Tongue (tissue), 1 donor: ENCODE measurements at regions not wholly inside any gene's neighbourhood (a gene's known extent, or its start where the extent isn't known, plus 50 kb on each side); places are given as distances from the start of the nearest gene placed in this dataset.

Experiments used
- DNase-seq: peaks from one replicate; pipeline ENCODE4 v3.0.0-alpha.2; 2015

DNA sequence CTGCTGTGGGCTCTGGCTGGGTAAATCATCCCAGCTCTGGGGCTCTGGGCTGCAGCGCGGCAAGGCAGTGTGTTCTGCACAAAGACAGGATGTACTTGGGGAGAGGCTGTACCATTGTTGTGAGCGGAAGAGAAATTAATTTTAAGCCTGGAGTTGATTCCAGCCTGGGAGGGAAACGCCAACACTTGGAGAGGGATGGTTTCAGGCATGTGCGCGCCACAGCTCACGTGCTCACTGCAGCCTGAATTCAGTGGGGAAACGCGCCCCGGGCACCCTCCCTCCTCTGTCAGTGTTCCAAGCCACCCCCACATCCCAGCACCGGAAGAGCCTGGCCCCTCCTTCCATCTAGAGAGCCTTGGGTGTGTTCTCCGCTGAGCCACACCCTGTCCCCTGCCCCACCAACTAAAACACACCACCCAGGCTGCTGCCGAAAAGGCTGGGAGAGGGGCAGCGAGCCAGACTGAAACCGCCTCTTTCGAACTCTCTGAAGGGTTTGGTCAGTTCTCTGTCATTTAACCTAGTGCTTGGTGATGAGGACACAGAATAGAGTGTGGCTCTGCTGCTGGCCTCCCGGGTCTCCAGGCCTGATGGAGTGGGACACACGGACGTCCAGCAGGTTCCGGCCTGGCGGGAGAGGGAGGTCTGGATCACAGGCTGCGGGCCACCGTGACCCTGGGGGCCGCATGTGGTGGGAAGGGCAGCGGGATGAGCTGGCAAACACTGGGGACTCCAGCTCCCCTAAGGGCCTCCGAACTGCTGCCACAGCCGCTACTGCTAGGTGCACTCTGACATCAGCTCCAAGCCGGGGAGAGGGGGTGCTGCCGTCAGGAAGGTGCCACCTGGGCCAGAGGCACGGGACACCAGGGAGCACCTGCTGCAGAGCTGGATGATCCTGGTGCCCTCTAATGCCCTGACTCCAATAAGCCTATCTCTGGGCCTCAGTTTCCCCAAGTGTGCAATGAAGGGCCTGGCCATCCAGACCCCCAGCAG is 230.8 kb downstream of the CTTN start:
- peak; percentile 79 for DNase-seq

DNA sequence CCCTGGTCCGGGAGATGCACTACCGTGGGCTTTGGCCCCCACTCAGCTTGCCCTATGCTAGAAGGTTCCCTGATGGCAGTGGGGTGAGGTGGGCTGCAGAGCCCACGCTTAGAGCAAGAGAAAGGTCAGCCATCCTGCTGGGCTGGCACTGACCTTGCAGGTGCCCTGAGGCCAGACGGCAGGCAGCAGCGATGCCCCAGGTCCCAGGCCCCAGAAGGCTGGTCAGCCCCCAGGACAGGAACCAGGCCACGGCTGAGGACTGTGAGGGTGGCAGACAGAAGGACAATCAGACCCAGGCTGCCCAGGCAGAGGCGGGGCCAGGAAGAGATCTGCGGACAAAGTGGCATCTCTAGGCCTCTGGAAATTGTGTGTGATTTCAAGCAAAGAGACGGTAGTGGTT is 231.7 kb downstream of the CTTN start:
- DNase-seq: no peak

DNA sequence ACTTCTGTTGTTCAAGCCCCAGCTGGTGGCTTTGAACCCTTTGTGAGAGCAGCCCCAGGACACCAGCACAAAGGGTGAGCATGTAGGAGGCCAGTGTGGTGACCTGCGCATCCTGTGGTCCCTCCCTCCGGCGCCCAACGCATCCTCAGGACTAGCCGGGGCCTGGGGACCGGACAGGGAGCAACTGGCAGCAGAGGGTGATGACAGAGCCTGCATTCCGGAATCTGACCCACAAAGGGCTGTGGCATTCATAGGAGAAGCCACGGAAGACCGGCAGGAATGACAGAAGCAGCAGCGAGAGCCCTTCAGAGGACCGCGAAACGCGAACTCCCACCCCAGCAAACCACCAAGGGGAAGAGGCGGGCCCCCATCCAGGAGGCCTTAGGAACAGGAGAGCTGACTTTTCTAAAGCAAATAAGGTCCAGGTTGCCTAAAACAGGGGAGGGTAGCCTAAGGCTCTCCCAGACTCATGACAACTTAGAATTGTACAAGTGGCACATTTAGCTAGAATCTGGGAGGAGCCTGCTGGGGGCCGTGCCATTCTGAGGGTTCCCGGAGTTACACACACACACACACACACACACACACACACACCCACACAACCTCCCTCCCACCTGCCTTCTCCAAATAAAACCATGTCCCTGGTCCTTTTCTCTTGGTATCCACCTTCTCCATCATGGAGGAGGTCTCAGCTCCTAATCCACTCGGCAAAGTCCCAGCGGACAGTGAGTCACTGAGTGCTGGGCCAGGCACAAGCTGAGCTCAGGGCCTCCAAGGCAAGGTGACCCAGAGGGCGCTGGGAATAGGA is 232.7 kb downstream of the CTTN start:
- no peak for DNase-seq

DNA sequence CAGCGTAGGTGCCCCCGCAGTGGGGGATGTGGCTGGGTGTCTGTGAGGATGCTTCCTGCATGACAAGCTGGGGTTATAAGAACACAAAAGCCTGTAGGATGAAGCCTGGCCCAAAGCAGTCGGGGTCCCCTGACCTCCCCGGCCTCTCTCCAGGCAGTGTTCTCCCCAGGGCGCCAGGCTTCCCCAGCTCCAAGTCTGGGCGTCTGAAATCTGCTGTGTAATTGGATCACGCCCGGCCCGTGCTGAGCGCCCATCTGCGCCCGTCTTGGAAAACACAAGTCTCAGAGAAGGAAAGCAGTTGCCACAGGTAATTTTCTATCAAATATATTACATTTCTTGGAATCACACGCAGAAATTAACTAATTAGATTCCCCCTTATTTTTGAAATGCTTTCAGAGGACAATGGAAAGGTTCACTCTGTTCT is 233.3 kb downstream of the CTTN start:
- no peak for DNase-seq

DNA sequence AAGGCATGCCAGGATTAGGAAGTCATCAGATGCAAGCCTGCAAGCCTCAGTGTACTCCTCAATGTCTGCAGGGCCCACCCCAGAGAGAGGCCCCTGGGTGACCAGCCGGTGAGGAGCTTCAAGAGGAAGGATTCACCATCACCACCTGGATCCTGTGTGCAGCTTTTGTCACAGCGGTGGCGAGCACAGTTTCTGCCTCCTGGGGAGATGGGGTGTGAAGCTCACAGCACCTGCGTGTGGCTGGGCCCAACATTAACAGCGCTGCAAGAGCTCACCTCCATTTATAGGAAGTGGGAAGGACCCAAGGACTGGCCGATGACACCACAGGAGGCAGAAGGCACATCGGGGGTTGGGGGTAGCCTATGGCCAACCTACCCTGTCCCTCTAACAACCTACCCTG is 235.3 kb downstream of the CTTN start:
- DNase-seq: no peak

DNA sequence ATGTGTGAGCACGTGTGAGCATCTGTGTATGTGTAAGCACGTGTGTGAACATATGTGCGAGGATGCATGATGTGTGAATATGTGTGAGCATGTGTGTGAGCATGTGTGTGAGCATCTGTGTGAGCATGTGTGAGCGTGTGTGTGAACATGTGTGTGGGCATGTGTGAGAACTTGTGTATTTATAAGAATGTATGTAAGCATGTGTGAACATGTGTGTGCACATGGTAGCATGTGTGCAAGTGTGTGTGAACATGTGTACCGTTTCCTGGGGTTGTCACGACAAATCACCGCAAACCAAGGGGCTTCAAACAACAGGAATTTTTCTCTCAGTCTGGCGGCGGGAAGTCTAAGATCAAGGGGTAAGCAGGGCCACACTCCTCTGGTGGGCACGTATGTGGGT is 238.3 kb downstream of the CTTN start:
- no peak for DNase-seq

DNA sequence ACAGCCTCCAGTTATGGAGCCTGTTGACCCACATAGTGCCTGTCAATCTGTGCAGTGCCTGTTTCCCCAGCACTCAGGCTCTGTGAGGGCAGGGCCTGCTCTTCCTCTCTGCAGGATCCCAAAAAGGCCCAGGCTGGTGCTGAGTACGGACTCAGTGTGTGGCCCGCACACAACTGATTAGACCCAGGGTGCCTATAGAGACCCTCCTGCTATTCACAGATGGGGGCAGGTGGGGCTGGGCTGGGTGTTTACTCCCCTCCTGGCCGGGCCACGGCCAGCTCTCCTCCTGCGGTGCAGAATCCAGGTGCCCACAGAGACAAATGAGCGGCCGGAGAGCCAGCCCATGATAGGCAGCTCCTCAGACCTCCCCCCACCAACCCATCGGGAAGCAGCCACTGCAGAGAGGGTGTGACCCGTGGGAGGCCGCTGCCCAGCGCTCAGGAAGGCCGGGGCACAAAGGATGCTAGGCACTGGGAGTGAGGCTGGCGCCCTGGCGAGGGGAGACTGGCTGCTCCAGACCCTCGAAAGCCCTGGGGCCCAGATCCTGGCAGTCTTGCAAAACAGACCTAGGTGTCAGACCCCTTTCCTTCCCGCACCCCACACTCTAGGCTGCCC is 239.0 kb downstream of the CTTN start:
- no peak for DNase-seq

DNA sequence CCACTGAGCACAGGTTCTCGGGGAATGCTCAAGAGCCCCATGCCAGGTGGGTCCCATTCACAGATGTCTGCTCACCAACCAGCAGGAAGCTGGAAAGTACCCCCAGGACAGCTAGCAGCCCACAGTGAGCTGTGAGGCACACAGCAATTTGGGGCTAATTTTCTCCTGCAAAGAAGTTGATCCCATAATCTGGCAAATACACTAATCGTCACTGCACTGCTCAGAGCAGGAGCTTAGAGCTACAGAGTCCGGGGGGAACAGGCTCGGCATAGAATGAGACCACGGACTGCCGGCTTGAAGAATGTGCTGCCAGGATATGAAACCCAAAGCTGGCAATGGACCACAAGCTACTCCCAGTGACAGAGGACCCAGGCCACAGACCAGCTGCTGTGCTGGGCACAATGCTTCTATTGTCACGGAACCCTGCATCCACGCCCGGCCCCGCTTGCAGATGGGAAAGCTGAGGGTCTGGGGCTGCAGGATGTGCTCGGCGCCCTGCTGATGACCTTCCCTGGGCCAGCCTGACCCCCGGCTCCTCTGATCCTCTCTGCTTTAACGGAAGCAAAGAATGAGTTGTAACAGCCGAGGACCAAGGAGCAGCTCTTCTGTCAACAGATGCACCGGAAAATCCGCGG is 239.7 kb downstream of the CTTN start:
- peak; percentile 85 for DNase-seq

DNA sequence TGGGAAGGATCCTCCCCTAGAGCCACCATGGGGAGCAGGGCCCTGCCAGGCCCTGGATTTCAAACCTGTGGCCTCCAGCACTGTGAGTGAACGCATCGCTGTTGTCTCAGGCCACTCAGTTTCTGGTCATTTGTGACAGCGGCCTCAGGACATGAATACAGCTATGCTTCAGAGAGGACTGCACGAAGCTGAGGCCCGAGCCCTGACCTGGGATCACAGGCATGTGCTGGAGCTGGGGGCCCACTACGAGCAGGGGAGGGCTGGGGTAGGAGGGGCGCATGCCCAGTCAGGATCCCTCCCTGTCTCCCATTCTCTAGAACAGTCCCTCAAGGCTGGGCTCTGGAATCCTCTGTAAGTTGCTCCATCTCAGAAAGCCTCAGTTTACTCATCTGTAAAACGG is 242.1 kb downstream of the CTTN start:
- no peak for DNase-seq

DNA sequence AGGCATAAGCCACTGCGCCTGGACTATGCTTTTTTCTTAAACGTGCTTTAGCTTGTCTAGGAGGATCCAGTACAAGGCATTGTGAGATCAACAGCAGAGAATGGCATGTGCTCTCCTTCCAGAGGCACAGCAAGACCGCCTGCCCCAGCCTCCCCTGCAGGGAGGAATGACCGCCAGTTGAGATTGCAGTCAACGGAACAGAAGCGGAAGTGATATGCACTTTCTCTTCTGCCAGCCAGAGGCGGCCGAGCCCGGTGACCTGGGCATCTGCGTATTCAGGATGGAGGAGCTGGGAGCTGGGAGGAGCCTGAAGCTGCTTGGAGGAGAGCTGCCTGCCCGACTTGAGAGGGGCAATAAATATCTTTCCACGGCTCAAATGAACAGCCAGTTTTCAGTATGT is 243.0 kb downstream of the CTTN start:
- DNase-seq: no peak

DNA sequence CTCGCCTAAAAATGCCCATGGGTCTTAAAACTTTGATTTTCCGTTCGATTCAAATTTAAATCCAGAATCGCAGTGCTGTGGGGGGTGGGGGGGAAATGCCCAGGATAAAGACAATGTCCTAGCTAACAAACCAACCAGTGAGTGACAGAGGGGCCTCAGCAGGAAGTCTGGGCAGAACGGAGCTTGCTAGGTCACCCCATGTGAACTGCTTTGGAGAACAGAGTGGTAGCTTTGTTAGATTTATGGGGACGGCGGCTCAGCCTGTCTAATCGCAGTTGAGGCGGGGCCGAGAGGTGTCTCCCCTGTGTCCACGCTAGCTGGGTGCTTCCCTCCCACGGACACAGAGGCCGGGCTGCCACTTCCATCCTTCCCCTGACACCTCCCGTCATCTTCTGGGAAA is 243.9 kb downstream of the CTTN start:
- DNase-seq: no peak

DNA sequence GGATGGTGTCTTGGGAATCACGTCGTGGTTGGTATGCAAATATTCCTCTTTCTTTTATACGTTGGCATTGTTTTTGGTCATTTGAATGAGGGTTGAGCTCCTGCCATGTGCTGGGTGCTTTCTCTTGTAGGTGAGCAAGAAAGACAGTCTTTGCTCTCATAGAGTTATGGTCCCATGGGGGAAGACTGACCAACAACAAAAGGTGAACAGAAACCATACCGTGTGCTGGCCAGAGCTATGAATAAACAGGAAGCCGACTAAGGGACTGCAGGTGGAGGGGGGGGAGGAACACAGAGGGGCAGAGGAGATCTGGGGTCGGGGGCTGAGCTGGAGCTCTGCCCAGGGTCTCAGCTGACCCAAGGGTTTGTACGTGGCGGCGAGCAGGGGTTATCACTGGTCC is 245.3 kb downstream of the CTTN start:
- DNase-seq: no peak

DNA sequence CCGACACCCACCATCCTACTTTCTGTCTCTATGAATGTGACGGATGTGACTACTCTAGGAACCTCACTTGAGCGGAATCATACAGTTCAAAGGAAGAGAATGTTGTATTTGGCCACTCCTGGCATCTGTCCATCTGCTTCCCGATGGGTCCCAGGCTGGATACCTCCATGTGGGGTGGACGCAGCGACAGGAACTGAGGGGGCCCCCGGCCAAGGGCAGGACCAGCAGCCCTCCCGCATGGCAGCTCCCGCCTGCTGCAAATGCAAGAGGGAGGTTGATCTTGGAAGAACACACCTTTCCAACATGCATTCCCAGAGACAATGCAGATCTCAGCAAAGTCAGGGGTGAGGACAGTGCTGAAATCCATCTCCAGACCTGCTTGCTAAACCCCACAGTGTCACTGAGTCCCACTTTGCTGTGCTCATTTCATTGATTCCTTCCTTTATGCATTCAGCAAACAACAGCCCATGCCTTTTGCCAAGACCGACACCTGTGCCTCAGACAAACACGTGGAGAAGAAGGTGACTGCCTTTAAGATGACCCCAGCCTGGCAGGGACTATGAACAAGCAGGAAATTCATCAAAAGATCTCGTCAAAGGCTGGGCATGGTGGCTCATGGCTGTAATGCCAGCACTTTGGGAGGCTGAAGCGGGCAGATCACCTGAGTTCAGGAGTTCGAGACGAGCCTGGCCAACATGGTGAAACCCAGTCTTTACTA is 246.2 kb downstream of the CTTN start:
- DNase-seq: no peak

DNA sequence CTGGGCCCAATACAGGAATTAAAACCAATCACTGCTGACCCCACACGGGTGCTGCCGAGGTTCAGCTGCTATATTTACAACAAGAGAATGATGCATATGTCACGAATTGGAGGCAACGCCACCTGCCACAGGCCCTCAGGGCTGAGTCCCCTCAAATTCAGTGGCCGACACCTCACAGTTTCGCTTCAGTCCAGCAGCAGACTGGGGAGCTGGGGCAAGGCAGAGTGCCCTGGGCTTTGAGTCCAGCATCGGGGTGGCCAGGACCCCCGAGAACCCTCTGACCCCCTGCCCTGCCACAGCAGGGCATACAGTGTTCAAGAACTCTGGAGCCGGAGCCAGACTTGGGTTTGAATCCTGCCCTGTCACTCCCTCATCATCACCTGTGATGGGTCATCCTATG is 247.2 kb downstream of the CTTN start:
- DNase-seq: no peak

DNA sequence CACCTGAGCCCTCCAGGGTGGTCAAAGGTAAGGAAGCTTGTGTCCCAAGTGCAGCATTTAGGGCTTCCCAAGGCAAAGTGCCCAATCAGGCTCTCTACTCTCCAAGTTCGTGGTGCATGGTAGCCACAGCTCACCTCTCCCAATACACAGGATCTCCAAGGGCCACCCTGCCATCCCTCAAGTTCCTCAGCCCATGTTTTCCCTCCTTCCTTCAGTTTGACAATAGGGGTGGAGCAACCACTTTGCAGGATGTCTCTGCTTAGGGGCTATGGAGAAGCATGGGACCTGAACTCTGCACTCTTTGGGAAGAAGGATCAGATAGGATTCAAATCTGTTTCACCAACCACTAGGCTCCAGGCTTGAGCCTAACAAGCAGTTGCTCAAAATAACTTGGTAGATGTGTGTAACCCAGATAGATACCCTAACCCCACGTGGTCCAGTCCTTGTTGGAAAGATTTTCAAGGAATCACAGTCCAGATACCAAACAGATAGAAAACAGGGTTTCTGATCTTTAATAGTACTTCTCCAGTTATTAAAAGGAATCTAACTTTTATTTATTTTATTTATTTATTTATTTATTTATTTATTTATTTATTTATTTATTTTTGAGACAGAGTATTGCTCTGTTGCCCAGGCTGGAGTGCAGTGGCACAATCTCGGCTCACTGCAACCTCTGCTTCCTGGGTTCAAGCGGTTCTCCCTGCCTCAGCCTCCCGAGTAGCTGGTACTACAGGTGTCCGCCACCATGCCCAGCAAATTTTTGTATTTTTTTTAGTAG is 248.1 kb downstream of the CTTN start:
- no peak for DNase-seq

DNA sequence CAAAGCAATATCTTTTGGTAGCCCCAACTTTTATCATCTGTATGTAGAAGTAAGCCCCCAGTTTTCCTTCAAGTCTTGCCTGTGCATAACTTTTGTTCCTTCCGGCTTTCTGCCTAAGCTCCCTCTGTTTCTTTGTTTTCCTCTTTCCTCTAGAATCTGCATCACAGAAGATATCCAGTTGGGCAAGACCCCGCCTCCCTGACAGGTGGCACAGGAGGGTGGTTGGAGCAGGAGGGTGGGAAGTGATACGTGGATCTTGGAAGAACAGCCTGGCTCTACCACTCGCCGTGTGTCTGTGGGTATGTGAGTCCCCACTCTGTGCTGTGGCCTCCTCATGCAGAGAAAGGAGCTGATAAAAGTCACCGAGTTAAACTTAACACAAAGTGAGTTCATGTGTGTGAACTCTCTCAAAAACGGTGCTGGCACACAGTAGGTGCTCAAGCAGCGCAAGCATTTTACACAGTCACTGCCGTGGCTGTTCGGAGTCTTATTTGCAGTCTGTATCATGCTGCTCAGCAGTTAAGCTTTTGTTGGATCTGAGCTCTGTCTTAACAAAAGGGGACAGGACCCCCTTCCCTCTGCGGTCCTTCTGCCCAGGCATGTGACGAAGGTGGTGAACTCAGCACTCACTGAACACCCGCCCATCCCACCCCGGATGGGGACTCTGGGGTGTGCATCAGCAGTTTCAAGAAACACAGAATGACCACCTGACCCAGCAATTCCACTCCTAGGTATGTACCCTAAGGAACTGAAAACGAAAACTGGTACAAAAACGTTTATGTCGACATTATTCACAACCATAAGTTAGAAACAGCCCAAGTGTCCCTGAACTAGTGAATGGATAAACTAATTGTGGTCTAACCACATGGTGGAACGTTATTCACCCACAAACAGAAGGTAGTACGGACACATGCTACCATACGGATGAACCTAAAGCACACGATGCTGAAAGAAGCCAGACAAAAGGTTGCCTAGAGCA is 249.1 kb downstream of the CTTN start:
- DNase-seq: no peak

DNA sequence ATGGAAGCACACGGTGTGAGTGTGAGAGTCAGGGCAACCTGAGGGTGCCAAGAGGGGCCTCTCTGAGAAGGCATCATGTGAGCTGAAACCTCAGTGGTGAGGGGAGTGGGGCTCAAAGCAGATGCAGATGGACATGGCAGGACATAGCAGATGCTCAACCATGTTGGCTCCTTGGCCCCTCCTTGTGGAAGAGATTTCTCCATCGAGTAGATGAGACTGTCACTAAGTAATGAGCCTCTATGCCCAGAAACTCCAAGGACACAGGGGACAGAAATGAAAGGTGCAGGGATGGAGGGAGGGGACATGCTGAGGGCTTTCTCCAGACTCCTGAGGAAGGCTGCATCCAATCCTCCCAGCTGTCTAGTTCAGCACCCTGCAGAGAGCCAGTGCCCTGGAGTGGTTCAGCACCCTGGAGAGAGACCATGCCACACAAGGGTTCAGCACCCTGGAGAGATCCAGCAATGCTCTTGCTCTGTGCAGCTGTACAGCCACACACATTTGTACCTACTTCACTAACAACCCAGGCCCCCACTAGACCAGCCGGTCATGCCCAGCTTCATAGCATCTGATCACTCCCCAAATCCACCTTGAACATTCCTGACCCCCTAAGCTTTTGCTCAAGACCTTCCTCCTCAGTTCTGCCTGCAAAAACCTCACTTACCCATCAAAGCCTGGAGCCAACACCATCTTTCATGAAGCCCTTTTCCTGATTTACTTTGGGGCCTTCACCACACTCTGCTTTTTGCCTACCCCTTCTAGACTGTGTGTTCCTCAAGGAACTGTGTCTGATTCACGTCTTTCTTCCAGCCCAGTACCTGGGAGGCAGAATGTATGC is 252.0 kb downstream of the CTTN start:
- DNase-seq: peak; percentile 94

DNA sequence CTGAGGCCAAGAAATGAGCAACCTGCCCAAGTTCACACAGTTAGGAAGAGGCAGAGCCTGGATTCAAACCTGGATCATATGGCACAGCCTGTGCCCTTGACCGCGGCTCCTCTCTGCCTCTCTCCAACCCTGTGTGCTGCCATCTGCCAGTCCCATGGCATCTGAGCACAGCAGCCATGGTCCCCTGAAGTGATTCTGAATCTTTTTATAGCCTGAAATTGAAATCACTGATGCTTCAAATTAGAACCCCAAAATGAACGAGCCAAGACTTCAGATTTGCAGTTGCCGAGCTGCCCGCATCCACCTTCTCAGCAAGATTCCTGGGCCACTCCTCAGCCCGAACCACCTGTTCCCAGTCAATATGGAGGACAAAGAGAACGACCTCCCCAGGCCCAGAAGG is 252.7 kb downstream of the CTTN start:
- no peak for DNase-seq

DNA sequence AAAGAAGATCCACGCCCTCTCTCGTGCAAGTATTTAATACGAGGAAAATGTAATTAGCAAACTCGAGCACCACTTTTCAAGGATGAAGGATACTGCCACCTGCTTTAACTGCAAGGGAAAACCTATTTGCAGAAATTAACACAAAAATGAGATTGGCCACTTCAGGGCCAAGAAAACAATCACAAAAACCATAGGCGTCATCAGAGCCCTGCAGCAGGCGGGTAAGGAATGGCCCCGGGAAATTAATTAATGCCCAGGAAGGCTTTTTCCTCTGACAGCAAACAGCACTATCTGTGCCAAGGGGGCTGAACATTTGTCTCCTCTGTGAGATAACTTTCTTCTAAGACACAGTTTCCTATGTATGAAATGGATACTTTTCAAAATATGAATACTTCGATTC is 255.7 kb downstream of the CTTN start:
- DNase-seq: no peak
